Activated CD4-positive, alpha-beta T cell treated with anti-CD3 and anti-CD28 coated beads for 36 hours (primary cell): ENCODE measurements at regions not wholly inside any gene's neighbourhood (a gene's known extent, or its start where the extent isn't known, plus 50 kb on each side); places are given as distances from the start of the nearest gene placed in this dataset.

ENCODE experiments used
- ATAC-seq: fragments of 200-7000 bp; cut with Tn5 transposase; one replicate; pipeline ENCODE4 v1.10.0; 2021; ENCODE audit warnings: mild to moderate bottlenecking, moderate library complexity
- CTCF ChIA-PET: fragments of 350-600 bp; sonication (Branson Sonifier 250); formaldehyde crosslinking; loops from one replicate; lab custom pipeline; 2021; ENCODE audit warnings: antibody characterized with exemption; lab: Charles Lee
- POLR2A ChIA-PET: fragments of 350-600 bp; sonication (Branson Sonifier 250); formaldehyde crosslinking; loops from one replicate; lab custom pipeline; 2021; ENCODE audit warnings: antibody characterized with exemption, inconsistent platforms; lab: Charles Lee
- DNase-seq: peaks from one replicate; pipeline ENCODE4 v3.0.0-alpha.2; 2020
- H3K27ac Mint-ChIP-seq: one replicate; pipeline ENCODE4 v1.8.0; 2021; ENCODE audit warnings: mixed read lengths
- H3K27me3 Mint-ChIP-seq: one replicate; pipeline ENCODE4 v1.8.0; 2021; ENCODE audit warnings: mixed read lengths
- H3K36me3 Mint-ChIP-seq: one replicate; pipeline ENCODE4 v1.8.0; 2021; ENCODE audit warnings: low read depth, mixed read lengths
- H3K4me1 Mint-ChIP-seq: one replicate; pipeline ENCODE4 v1.8.0; 2021; ENCODE audit warnings: mixed read lengths
- H3K4me3 Mint-ChIP-seq: one replicate; pipeline ENCODE4 v1.8.0; 2021; ENCODE audit warnings: mild to moderate bottlenecking, moderate library complexity, mixed read lengths
- H3K9me3 Mint-ChIP-seq: one replicate; pipeline ENCODE4 v1.8.0; 2021; ENCODE audit warnings: low read depth, mixed read lengths
- intact Hi-C, 2 experiments: fragments of 100-400 bp; cut with DNase I in 1 of 2; cut with micrococcal nuclease in 1 of 2; formaldehyde crosslinking; loops; one replicate each; pipeline versions ENCODE4 v1.14.2 to v1.15.1; 2022 to 2024; cut with DNase I, micrococcal nuclease

DNA sequence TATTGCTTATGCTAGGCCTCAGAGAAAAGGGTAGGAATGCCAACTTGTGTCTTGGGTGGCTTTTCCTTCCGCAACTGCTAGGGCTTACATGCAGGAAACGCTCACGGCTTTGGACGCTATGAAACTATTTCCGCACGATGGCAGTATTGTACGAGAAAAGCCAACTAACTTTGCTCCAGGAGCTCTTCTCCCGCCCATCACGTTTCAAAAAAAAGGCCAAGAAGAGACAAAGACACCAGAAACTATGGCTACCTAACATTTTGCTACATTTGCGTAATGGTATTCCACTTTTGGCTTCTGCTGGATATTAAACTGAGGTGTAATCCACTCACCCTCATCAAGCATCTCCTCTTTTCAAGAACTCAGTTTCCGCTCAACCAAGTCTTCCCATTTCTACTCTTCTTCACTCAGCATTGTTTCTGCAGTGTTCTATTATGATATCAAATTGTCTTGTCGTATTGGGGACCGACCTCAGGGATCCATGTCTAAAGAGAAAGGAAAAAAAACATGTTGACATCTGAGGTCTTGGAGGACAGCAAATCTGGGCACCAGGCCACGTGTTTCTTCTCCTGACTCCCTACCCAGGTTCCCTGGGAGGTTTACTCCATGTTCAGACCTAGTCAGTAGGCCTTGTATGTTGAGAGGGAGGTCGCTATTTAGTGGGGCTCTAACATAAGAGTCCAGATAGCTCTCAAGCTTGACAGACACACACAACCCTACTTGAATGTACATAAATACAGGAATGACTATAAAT is 239.4 kb upstream of the STK26 start:
- no peaks in the 10 kb centered on the region for H3K27me3 Mint-ChIP-seq
- ATAC-seq: no peak
- H3K36me3 Mint-ChIP-seq: peaks cover 3% of the 10 kb centered on the region
- DNase-seq: no peak
- H3K4me3 Mint-ChIP-seq: no peak overlapping the region
- no peak overlapping the region for H3K27ac Mint-ChIP-seq
- ChIA-PET CTCF (no interaction called here), POLR2A (no interaction called here)
- H3K9me3 Mint-ChIP-seq: no peaks in the 10 kb centered on the region
- H3K4me1 Mint-ChIP-seq: no peaks in the 10 kb centered on the region
- intact Hi-C loops: no loop called here

DNA sequence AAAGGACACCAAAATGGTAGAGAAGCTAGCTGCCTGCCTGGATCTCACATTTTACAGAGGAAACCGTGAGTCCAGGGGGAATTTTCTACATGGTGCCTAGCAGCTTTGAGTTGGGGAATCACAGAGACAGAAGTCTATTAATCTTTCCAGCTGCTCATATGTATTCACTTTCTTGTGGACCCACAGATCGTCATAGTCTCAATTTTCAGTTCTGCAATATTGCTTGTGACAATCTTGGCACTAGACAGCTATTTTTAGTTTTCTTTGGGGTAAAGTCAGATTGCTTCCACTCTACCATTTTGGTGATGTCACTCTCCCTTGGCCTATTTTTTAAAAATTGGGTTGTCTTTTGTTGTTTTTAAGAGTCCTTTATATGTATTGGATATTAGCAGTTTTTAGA is 233.4 kb upstream of the STK26 start:
- ChIA-PET POLR2A (no interaction called here), CTCF (no interaction called here)
- no peak overlapping the region for H3K4me3 Mint-ChIP-seq
- no peaks in the 10 kb centered on the region for H3K4me1 Mint-ChIP-seq
- peaks cover 17% of the 10 kb centered on the region for H3K36me3 Mint-ChIP-seq
- no peak overlapping the region for H3K27ac Mint-ChIP-seq
- ATAC-seq (no peak), DNase-seq (no peak)
- H3K9me3 Mint-ChIP-seq: no peaks in the 10 kb centered on the region
- intact Hi-C loops: no loop called here
- no peaks in the 10 kb centered on the region for H3K27me3 Mint-ChIP-seq

DNA sequence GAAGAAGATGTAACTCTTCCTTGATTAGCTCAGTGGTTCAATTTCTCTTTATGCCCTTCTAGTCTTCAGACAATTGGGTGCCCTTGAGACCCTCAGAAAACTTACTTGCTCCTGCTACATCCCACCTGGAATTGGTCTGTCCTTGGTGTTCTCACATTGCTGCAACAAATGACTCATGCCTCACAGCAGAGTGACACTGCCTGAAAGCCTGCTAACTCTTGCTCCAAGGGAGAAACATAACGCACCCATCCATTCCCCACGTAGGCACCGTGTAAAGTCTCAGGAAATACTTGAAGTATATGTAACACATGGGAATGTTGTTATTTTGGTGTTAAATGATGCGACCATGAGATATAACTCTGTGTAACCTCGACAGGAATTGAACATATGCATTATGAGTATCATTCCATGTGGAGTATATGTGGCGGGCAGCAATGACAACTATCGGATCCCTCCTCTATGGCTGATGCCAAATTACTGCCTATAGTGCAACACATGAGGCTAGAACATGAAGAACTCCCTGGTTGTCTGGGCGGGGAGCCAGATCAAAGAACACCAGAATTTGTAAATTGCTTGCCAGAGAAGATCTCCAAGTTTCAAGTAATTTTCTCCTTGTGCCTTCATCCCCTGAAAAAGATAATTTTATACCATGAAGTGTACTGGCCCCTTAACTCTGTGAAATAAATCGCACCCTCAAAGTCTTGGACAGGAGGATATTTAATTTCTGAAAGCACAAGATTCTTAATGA is 231.3 kb upstream of the STK26 start:
- CTCF ChIA-PET: no interaction called here

DNA sequence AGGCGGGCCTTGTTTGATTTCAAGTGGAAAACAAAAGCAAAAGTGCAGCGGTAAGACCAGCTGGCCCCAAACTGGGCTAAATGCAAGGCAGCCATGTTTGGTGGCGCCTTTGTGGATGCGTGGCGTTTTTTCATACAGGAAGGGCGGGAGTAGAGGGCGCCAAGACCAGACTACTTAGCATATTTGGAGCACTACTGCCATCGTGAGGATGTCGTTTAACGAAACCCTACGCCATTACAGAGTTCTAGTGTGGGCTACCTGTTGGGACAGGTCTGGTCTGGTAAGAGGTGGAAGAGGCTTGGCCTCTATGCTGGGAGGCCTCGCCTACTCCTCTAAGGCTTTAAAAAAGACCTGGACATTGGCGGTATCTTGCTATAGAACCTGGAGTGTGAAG is 230.7 kb upstream of the STK26 start:
- POLR2A ChIA-PET: no interaction called here
- CTCF ChIA-PET: no interaction called here
- intact Hi-C loops: no loop called here
- Mint-ChIP-seq H3K27me3 (no peaks in the 10 kb centered on the region), H3K27ac (no peak overlapping the region), H3K36me3 (peaks cover 17% of the 10 kb centered on the region), H3K4me3 (no peak overlapping the region), H3K4me1 (no peaks in the 10 kb centered on the region), H3K9me3 (no peaks in the 10 kb centered on the region)
- DNase-seq (no peak), ATAC-seq (no peak)

More for the DNA sequence above, 231.3 kb upstream of the STK26 start:
- no peak for DNase-seq
- Mint-ChIP-seq H3K4me1 (no peaks in the 10 kb centered on the region), H3K27ac (no peak overlapping the region), H3K27me3 (no peaks in the 10 kb centered on the region), H3K4me3 (no peak overlapping the region), H3K9me3 (no peaks in the 10 kb centered on the region), H3K36me3 (peaks cover 17% of the 10 kb centered on the region)
- ATAC-seq: no peak
- intact Hi-C loops: no loop called here
- POLR2A ChIA-PET: no interaction called here

DNA sequence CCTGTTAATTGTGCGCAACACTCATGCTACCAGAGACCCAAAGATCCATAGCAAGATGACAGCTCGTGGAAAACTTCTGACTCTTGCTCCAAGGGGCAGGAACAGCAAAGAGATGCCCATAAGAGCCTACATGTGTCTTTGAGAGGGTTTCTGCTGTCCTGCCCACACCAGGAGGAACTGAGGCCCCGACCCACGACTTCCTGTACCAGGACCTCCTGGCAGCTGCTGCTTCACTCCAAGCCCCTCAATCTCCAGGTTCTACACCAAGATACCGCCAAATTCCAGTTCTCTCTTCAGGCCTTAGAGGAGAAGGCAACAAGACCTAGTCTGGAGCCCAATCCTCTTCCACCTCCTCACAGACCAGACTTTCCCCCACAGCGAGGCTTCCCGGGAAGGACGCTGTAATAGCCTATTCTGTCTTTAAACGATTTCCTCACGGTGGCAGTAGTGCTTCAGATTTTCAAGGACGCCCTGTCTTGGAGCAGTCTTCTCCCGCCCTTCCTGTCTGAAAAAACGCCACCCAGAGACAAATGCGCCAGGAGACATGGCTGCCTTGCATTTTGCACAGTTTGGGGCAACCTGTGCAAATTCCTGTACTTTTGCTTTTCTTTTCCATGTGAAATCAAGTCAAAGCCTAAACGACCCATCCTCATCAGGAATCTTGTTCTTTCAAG is 230.2 kb upstream of the STK26 start:
- no peak for ATAC-seq
- no peak overlapping the region for H3K4me3 Mint-ChIP-seq
- intact Hi-C loops: no loop called here
- DNase-seq: no peak
- H3K27me3 Mint-ChIP-seq: no peaks in the 10 kb centered on the region
- CTCF ChIA-PET: no interaction called here
- POLR2A ChIA-PET: no interaction called here
- no peaks in the 10 kb centered on the region for H3K4me1 Mint-ChIP-seq
- no peaks in the 10 kb centered on the region for H3K9me3 Mint-ChIP-seq
- H3K36me3 Mint-ChIP-seq: peaks cover 17% of the 10 kb centered on the region
- H3K27ac Mint-ChIP-seq: no peak overlapping the region

DNA sequence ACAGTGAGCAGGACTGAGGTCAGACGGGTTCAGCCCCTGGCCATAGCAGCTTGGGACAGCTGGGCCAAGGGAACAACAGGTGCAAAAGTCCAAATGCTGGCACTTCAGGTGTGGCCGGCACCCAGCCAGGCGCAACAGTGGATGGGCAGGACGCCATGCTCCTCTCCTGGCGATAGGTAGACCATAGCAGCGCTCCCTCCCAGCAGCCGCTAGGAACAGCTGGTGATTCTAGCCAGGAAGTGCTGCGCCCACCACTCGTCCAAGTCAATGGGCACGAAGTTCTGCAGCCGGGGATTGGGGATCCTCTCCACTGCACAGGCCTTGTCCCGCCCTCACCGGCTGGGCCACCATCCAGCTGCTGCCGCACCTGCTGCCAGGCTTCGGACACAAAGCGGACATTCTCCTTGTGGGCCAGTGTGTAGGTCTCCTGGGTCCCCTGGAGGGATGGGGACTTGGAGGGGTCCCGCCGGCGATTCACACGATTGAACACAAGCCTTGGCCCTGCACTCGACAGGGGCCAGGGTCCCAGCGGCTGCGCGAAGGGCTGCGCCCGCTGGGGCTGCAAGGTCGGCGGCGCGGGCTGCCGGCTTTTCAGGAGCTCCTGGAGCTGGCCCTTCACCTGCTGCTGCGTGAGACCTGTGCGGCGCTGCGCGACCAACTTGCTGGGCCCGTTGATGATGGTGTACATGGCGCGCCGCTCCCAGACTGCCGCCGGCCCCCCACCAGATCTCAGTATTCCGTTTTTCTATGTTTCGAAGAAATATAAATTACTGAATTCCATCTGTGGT is 227.5 kb upstream of the STK26 start:
- CTCF ChIA-PET: interaction anchor here (1.0 kb wide), 1 partner anchor 32 kb away, joined by 4 read pairs; no protein-coding TSS in a partner anchor
- no peaks in the 10 kb centered on the region for H3K4me1 Mint-ChIP-seq
- POLR2A ChIA-PET: no interaction called here
- peaks cover 17% of the 10 kb centered on the region for H3K36me3 Mint-ChIP-seq
- no peak overlapping the region for H3K27ac Mint-ChIP-seq
- ATAC-seq: no peak
- intact Hi-C loops: no loop called here
- no peaks in the 10 kb centered on the region for H3K9me3 Mint-ChIP-seq
- no peak overlapping the region for H3K4me3 Mint-ChIP-seq
- no peaks in the 10 kb centered on the region for H3K27me3 Mint-ChIP-seq
- DNase-seq: no peak

DNA sequence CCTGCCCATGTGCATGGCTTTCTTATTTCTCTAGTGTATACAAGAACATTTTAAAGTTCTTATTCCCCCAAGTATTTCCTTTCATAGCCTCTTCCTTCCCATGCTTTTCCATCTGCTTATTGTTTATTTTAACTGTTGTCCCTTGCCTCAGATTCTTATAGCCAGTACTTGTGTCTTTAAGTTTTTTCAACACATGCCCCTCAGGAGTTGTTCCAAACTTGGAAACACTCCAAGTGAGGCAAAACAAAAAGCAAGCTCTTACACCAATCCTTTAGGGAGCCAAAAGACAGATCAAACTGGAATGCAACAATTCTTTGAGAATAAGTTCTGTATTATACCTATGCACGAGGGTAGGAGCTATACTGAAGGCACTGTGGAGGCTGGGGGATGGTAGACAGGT is 222.0 kb upstream of the STK26 start:
- H3K36me3 Mint-ChIP-seq: no peaks in the 10 kb centered on the region
- no peaks in the 10 kb centered on the region for H3K9me3 Mint-ChIP-seq
- no peak for ATAC-seq
- DNase-seq: no peak
- no peak overlapping the region for H3K4me3 Mint-ChIP-seq
- ChIA-PET POLR2A (no interaction called here), CTCF (interaction anchor here (0.8 kb wide), 1 partner anchor 307 kb away, joined by 3 read pairs; no protein-coding TSS in a partner anchor)
- no peaks in the 10 kb centered on the region for H3K4me1 Mint-ChIP-seq
- intact Hi-C loops: loop anchor here in 1 of 2 experiments (10.0 kb wide), 1 partner anchor 806 kb away; no protein-coding TSS in a partner anchor
- H3K27me3 Mint-ChIP-seq: no peaks in the 10 kb centered on the region
- no peak overlapping the region for H3K27ac Mint-ChIP-seq

DNA sequence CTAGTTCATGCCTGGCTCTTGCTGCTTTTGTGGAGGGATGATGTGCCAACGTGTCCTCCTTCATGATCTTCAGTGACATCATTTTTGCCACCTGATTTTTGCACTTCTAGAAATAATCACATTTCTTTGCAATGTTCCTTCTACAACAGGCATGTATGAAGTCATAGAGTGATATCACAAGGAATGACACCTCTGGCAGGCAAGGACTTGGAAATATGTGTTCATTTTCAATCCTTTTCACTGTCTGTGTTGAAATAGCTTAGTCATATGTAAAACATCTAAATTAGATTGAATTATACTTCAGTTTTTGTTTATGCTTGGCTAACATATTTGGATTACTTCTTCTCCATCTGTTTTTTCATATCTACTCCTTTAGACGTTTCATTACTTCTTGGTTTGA is 221.2 kb upstream of the STK26 start:
- H3K27me3 Mint-ChIP-seq: no peaks in the 10 kb centered on the region
- CTCF ChIA-PET: no interaction called here
- no peaks in the 10 kb centered on the region for H3K4me1 Mint-ChIP-seq
- ATAC-seq (no peak), DNase-seq (no peak)
- H3K36me3 Mint-ChIP-seq: no peaks in the 10 kb centered on the region
- no peak overlapping the region for H3K4me3 Mint-ChIP-seq
- no peaks in the 10 kb centered on the region for H3K9me3 Mint-ChIP-seq
- intact Hi-C loops: loop anchor here in 1 of 2 experiments (10.0 kb wide), 1 partner anchor 807 kb away; no protein-coding TSS in a partner anchor
- no peak overlapping the region for H3K27ac Mint-ChIP-seq
- POLR2A ChIA-PET: no interaction called here

DNA sequence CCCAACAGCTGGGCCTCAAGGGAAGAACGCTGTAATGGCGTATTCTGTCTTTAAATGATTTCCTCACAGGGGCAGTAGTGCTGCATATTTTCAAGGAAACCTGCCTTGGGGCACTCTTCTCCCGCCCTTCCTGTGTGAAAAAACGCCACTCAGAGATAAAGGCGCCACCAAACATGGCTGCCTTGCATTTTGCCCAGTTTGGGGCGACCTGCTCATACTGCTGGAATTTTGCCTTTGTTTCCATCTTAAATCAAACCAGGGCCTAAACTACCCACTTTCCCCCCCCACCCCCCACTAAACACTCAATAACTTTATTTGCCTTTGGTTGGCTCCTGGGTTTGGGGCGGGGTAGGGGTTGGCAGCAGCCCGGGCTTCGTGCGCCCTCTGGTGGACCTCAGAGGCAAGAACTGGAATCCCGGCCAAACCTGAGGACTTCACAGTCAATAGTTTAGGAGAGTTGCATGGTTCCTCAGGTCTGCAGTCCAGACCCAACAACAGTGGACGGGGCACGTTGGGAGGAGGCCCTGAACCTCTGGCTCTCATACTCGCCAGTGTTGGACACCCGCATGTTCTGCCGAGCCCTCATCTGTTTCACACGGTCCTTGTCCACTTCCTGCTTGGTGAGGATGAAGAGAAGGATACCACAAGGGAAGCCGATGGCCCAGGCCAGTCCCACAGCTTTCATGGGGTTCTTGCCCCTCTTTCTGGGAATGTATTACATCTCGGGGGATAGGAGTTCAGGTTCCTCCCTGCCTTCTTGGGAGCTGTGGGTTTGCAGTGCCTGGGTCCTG is 220.1 kb upstream of the STK26 start:
- ChIA-PET POLR2A (no interaction called here), CTCF (interaction anchor here (0.7 kb wide), 1 partner anchor 22 kb away, joined by 3 read pairs; no protein-coding TSS in a partner anchor)
- Mint-ChIP-seq H3K9me3 (no peaks in the 10 kb centered on the region), H3K27ac (no peak overlapping the region), H3K27me3 (no peaks in the 10 kb centered on the region), H3K4me3 (no peak overlapping the region), H3K36me3 (no peaks in the 10 kb centered on the region), H3K4me1 (no peaks in the 10 kb centered on the region)
- ATAC-seq: peak; percentile 39
- DNase-seq: peak; percentile 51
- intact Hi-C loops: loop anchor here in 1 of 2 experiments (10.0 kb wide), 1 partner anchor 808 kb away; no protein-coding TSS in a partner anchor
